ENCODE measurements at regions not wholly inside any gene's neighbourhood (a gene's known extent, or its start where the extent isn't known, plus 50 kb on each side); places are given as distances from the start of the nearest gene placed in this dataset.

DNA sequence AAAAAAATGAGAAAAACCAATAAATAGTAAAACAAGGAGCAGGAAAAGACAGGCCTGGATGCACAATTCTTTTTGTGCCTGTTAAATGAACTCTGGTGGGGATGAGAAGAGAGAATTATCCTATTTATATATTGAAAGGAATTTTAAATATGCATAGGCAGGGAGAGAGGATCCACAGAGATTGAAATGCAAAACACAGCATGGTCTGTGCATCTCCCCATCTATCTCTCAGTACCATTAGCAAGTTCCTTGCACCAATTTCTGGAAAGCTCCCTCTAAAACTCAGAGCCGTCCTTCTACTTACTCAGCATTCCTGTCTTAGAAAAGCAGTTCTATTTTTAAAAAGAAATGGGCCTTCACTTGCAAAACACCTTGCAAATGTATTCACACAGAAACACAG lies 502.3 kb upstream of the KLHL29 start:
- no peak for DNase-seq

DNA sequence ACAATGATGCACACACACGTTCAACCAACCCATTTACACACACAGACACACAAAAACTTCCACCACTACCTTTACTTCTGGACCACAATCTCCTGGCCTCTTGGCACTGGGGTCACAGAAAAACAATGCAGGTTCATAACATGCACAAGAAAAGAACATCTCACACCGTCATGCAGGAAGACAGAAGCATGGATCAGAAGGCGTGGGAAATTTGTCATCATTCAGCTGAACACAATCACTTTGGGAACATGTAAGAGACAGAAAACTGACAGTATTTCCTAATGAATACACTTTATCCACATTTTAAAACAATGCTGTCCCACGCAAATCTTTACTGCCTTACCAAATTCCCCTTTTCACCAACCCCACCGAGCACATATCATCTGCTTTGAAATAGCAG lies 501.9 kb upstream of the KLHL29 start:
- DNase-seq = no peak

DNA sequence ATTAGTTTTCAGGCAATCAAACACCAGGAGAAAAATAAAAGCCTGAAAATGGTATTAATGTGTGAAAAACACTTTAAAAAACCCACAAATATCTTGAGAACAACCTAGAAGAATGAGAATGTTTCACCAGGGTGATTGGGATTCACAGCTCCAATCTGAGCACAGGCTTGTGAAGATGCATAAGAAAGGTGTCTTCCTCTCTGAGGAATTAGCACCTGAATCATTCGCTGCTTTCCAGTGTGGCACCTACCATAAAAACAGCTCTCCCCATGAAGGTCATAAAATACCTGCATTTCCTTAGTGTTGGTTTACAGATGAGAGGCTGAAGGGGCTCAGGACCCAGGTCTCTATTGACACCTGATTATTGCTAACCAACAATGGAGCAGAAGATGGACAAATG lies 499.7 kb upstream of the KLHL29 start:
- no peak for DNase-seq

- DNase-seq = no peak
Measured at GRCh38 chr2:22887426-22887825, 497.6 kb upstream of the KLHL29 start.

DNA sequence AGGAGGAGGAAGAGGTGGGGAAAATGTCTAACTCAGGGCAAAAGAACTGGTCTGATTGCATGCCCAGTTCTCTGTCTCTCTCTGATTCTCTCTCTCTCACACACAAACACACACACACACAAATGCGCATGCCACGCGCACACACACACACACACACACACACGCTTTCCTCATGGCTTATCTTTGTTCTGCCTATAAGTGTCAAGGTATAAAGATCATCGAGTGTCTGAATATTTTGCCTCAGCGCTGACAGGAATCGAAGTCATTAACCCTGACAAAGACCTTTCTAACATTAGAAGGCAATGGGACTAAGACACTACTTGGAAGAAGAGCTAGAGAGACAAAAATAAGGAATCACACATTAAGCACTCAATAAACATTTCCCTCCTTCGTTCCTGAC lies 497.1 kb upstream of the KLHL29 start:
- no peak for DNase-seq

DNA sequence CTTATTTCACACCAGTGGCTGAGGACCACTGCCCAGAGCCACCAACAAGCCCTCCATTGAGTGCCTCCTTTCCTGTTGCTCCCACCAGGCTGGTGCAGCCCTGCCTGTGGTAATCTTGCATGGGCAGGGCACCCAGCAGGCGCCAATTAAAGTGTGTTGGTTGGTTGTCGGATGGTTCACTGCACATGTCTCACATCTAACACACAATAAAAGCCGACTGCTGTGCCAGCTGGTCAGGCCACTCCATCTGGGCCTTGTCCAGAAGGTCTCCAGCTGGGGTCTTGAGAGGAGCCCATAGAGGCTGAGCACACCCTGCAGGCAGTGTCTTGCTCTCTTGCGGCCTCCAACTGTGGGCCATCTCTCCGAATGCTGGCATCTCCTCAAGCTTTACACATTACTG lies 494.8 kb upstream of the KLHL29 start:
- DNase-seq = peak; percentile 73 to 89

DNA sequence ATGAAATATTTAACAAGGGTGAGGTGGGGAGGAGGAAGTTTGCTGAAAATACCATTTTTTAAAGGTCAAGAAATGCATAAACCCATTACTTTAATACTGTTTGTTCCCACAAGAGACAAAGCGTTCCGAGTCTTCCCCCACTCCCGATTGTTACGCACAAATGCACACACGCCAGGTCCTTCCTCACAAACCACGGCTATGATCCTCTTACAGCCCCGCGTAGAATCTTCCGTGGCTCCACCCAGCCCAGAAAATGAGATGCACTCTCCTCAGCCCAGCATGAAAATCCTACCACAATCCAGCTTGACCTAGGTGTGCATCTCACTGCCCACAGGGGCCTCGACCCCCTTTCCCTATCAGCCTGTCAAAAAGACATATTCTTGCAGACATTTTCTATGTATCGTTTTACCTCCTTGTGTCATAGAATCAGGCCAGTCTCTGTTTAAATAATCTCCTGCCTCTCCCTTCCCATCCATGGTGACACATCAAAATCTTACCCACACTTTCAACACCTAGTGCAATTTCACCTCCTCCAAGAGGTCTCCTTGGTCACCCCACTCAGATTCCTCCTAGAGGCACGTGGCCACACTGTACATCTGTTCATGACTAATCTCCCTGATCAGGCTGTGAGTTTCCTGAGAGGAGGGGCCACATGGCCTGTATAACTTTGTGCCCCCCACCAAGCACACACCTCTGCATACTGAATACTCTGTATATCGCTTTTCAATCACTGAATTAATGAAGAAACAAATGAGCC lies 491.0 kb upstream of the KLHL29 start:
- peak; percentile 65 to 84 for DNase-seq

DNA sequence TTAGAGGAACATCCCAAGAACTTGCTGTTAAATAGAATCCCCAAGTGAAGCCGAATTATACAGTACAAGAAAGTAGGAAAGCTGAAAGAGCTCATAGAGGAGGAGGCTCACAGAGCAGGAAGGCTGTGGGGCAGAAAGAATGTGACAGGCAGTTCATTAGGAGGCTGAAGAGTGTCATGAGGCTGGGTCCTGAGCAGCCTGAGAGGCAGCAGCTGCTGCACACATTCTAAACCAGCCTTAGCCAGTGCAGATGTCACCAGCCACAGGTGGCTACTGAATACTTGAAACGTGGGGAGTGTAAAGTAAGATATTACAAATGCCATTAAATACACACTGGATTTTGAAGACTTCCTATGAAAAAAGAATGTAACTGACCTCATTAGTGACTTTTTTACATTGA lies 490.2 kb upstream of the KLHL29 start:
- DNase-seq = peak; percentile 81 to 92

DNA sequence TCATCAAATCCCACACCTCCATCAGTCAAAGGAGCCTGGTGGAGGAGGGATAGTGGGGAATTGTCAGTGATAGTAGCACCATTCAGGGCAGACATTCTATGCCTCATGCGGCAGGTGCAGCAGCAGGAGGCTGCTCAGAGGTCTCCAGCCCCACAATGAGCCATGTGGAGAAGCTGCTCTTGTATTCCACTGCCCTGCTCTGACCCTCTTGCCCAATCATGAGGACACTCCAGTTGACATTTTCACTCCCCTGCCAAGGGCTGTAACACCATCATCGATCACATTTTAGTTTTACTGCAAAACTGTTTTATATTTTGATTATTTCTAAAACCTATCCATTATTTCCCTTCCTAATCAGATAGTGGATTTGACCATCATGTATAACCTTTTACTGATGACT lies 487.6 kb upstream of the KLHL29 start:
- no peak for DNase-seq

DNA sequence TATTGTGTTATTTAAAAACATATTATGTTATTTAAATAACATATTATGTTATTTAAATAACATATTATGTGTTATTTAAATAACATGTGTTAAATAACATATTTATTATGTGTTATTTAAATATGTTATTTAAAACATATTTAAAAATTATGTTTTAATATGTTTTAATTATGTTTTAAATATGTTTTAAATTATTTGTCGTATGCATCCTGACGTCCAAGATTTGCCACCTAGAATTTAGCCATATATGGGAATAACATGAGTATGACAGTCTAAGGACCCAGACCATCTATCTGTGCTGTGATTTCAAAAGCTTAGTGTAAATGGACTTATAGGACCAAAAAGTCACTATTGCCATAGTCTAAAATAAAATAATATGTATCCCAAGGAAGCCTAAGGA lies 484.3 kb upstream of the KLHL29 start:
- DNase-seq = no peak

- no peak for DNase-seq
Measured at GRCh38 chr2:22901471-22902179, 483.4 kb upstream of the KLHL29 start.

DNA sequence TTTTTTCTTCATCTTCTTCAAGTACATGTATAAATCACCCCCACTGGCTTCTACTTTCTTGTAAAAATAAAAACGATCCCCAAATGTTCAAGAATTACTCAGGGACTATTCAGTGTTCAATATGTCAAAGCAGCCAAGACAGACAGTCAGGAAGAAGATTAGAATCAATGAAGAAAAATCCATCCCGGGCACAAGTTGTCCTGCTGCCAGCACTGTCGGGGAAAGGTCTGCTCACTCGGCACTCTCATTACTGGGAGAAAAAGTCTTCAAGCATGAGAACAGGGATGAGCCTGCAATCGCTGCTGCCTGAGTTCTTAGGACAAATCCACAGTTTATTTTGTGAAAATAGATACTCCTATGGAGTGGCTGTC lies 482.8 kb upstream of the KLHL29 start:
- no peak for DNase-seq

DNA sequence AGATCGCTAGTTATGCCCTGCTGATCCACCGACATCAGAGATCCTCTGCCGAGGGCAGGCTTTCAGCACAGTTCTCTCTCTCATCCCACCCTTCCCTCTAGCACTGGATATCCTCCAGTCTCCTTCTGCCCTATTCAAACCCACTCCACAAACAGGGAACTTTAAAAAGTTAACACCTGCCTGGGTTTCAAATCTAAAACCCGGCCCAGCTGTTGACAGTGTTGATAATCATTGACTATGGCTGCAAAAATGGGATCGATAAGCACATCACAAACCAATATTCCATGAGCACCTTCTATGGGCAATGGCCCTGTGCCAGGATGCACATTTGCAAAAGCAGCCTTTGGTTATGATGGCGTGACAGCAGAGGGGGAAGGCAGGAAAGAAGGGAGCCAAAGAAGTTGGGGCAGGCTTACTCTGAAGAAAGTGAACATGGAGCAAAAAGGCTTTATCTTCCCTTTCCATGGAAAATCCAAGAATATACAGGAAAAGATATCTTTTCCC lies 482.3 kb upstream of the KLHL29 start:
- no peak for DNase-seq

GRCh38 chr2:22903616-22904015 lies 481.4 kb upstream of the KLHL29 start:
- DNase-seq = no peak

- DNase-seq = peak; percentile 21 to 54
Measured at GRCh38 chr2:22904126-22904684, 480.8 kb upstream of the KLHL29 start.

DNA sequence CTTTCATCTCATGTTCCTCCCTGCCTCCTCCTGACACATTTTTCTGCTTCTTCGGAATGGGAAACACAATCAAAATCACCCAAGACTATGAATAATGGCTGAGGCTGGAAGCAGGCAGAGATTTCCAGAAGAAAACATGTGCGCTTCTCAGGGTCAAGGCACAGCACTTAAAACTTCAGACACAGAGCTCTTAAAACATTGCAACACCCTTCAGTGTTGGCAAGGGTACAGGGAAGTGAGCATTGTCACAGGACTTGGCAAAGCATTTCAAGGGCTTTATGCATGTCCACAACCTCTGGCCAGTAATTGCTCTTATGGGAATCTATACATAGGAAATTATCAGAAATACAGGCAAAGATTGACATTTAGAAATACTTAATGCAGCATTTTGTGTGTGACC lies 477.6 kb upstream of the KLHL29 start:
- DNase-seq = no peak

DNA sequence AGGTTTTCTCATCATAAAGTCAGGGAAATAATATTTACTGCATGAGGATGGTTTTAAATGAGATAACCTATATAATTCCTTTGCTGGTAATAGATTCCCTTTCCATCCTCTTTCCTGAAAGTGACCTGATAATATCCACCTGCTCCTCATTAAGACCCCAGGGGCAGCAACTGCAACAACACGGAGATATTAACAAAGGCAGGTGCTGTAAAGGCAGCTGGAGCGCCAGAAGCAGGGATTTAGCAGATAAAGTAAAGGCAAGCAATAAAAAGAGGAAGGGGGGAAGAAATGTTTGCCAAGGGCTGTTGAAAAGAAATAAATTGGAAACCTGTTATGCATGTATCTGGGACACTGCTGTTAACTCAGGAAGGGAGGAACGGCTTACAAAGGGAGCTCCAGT lies 472.6 kb upstream of the KLHL29 start:
- DNase-seq = peak in 1 of 2 experiments; percentile 33

DNA sequence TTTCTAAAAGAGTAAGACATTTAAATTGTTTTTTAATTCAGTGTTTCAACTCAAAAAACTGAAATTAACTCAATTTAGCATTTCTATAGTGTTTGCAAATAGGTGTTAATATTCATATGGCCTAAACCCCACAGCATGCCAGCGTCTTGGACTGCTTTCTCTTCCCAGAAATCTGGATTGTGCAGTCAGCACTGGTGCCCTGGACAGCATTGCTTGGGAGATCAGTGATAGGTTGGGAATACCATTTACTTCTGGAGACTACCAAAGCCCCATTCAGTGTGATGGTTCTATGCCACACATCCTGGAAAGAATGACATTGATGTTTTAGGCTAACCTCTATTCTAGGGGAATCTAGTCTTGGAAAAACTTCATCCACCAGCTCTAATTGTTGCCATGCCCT lies 455.0 kb upstream of the KLHL29 start:
- no peak for DNase-seq

DNA sequence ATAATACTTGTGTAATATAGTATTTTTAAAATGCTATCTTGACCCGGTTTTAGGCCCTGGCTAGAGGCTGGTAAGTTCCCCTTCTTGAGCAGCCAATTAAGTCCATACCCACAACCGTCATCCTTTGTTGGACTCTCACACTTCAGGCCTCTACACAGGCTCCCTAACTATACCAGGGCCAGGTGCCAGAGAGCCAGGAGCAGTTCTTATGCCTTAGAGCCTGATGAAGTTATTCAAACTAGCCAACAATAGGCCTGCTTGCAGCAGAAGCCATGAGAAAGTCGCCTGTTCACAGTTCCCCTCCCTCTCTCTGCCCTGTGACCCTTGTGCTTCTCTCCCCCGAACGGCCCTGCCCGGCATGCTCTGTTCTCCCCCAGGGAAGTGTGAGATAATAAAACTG lies 454.2 kb upstream of the KLHL29 start:
- no peak for DNase-seq

- no peak for DNase-seq
Measured at GRCh38 chr2:22932288-22932687, 452.7 kb upstream of the KLHL29 start.

GRCh38 chr2:22934747-22935146 lies 450.2 kb upstream of the KLHL29 start:
- no peak for DNase-seq

- no peak for DNase-seq
Measured at GRCh38 chr2:22942441-22942840, 442.5 kb upstream of the KLHL29 start.

GRCh38 chr2:22944143-22944542 lies 440.8 kb upstream of the KLHL29 start:
- DNase-seq = no peak

GRCh38 chr2:22946553-22946952 lies 438.4 kb upstream of the KLHL29 start:
- DNase-seq = no peak

Data from NCI-H524 (cell line).